Mesendoderm (in vitro differentiated cells): ENCODE measurements at regions not wholly inside any gene's neighbourhood (a gene's known extent, or its start where the extent isn't known, plus 50 kb on each side); places are given as distances from the start of the nearest gene placed in this dataset.

Experiments used
- DNase-seq: peaks from one replicate; pipeline ENCODE4 v3.0.0; 2013
- H2AK5ac ChIP-seq: 2 replicates; pipeline ENCODE4 v1.6.1; 2013; ENCODE audit warnings: low read length, inconsistent platforms
- H2BK120ac ChIP-seq: 2 replicates; pipeline ENCODE4 v1.6.1; 2013; ENCODE audit warnings: low read depth, mild to moderate bottlenecking, low read length, moderate library complexity, mixed read lengths
- H2BK15ac ChIP-seq: replicated peaks from 2 replicates; pipeline ENCODE4 v1.6.1; 2013; ENCODE audit warnings: low read depth, mild to moderate bottlenecking, moderate library complexity
- H2BK5ac ChIP-seq: 2 replicates; pipeline ENCODE4 v1.6.1; 2013; ENCODE audit warnings: low read length, inconsistent platforms
- H3K18ac ChIP-seq: 2 replicates; pipeline ENCODE4 v1.6.1; 2013; ENCODE audit warnings: mild to moderate bottlenecking, low read length, mixed read lengths
- H3K23ac ChIP-seq: one replicate; pipeline ENCODE4 v1.6.1; 2013; ENCODE audit warnings: low read length
- H3K27ac ChIP-seq: 2 replicates; pipeline ENCODE4 v1.5.1; 2013; ENCODE audit warnings: low read depth, mild to moderate bottlenecking, inconsistent platforms, low read length, moderate library complexity
- H3K27me3 ChIP-seq: 2 replicates; pipeline ENCODE4 v1.6.1; 2013; ENCODE audit warnings: low read length, control low read depth, mild to moderate bottlenecking, inconsistent platforms; ENCODE audit not compliant: insufficient read depth, poor library complexity
- H3K36me3 ChIP-seq: 2 replicates; pipeline ENCODE4 v1.6.1; 2013; ENCODE audit warnings: low read length, inconsistent platforms; ENCODE audit not compliant: control insufficient read depth, insufficient read depth
- H3K4ac ChIP-seq: one replicate; pipeline ENCODE4 v1.6.1; 2013; ENCODE audit warnings: low read depth, mild to moderate bottlenecking, low read length, moderate library complexity
- H3K4me1 ChIP-seq: 2 replicates; pipeline ENCODE4 v1.6.1; 2013; ENCODE audit warnings: low read depth, low read length, inconsistent platforms; ENCODE audit not compliant: control insufficient read depth
- H3K4me2 ChIP-seq: 2 replicates; pipeline ENCODE4 v1.6.1; 2013; ENCODE audit warnings: low read length
- H3K4me3 ChIP-seq: 2 replicates; pipeline ENCODE4 v1.5.1; 2013; ENCODE audit warnings: mild to moderate bottlenecking, low read length
- H3K56ac ChIP-seq: one replicate; pipeline ENCODE4 v1.6.1; 2013; ENCODE audit warnings: low read length
- H3K79me1 ChIP-seq: 2 replicates; pipeline ENCODE4 v1.6.1; 2013; ENCODE audit warnings: low read length, inconsistent platforms
- H3K79me2 ChIP-seq: 2 replicates; pipeline ENCODE4 v1.6.1; 2013; ENCODE audit warnings: mild to moderate bottlenecking, low read length; ENCODE audit not compliant: control insufficient read depth, insufficient read depth
- H3K9ac ChIP-seq: 2 replicates; pipeline ENCODE4 v1.6.1; 2013; ENCODE audit warnings: low read length, inconsistent platforms
- H4K5ac ChIP-seq: one replicate; pipeline ENCODE4 v1.6.1; 2013; ENCODE audit warnings: low read length
- H4K8ac ChIP-seq: one replicate; pipeline ENCODE4 v1.6.1; 2013; ENCODE audit warnings: low read depth, mild to moderate bottlenecking, control low read depth, low read length, moderate library complexity
- WGBS: extraction: QIAGEN DNeasy Blood & Tissue Kit; methylation state at CpG from one replicate; pipeline ENCODE4 v1.1.7; 2013; ENCODE audit warnings: low lambda C conversion rate, missing lambda C conversion rate; ENCODE audit not compliant: insufficient coverage; ENCODE audit errors: extremely low coverage; 5-methylcytosine and 5-hydroxymethylcytosine counted together

- H3K9ac ChIP-seq = no peak overlapping the region
- no peak overlapping the region for H4K5ac ChIP-seq
- no peak overlapping the region for H2BK120ac ChIP-seq
- no peak overlapping the region for H3K56ac ChIP-seq
- no peak overlapping the region for H3K18ac ChIP-seq
- H3K79me1 ChIP-seq = no peaks in the 10 kb centered on the region
- DNase-seq = no peak
- H3K4me1 ChIP-seq = no peaks in the 10 kb centered on the region
- H3K79me2 ChIP-seq = no peaks in the 10 kb centered on the region
- H2BK5ac ChIP-seq = no peak overlapping the region
- H3K4me2 ChIP-seq = no peak overlapping the region
- H3K23ac ChIP-seq = no peak overlapping the region
- no peaks in the 10 kb centered on the region for H3K27me3 ChIP-seq
- no peak overlapping the region for H4K8ac ChIP-seq
- no peak overlapping the region for H3K27ac ChIP-seq
- no peak overlapping the region for H2AK5ac ChIP-seq
- no peak overlapping the region for H3K4me3 ChIP-seq
- H3K36me3 ChIP-seq = no peaks in the 10 kb centered on the region
- H3K4ac ChIP-seq = no peak overlapping the region
- 100% methylated on average over 1 of the region's 1 CpG for WGBS
- no peak overlapping the region for H2BK15ac ChIP-seq
Observed at GRCh38 chr12:65623507-65623906, 200.8 kb upstream of the HMGA2 start.

GRCh38 chr12:65624554-65625086 is 199.7 kb upstream of the HMGA2 start:
- Histone ChIP-seq H3K36me3 (no peaks in the 10 kb centered on the region), H3K23ac (no peak overlapping the region), H4K5ac (no peak overlapping the region), H3K27me3 (no peaks in the 10 kb centered on the region), H3K56ac (no peak overlapping the region), H2BK120ac (no peak overlapping the region), H3K4ac (no peak overlapping the region), H2AK5ac (no peak overlapping the region), H3K79me2 (no peaks in the 10 kb centered on the region), H3K79me1 (no peaks in the 10 kb centered on the region), H2BK5ac (no peak overlapping the region), H3K9ac (no peak overlapping the region), H3K18ac (no peak overlapping the region), H4K8ac (no peak overlapping the region), H2BK15ac (no peak overlapping the region), H3K4me1 (no peaks in the 10 kb centered on the region), H3K4me3 (no peak overlapping the region), H3K27ac (no peak overlapping the region), H3K4me2 (no peak overlapping the region)
- DNase-seq = no peak
- no CpG with 5 or more reads among the region's 4 CpGs for WGBS

GRCh38 chr12:65628061-65628460 is 196.2 kb upstream of the HMGA2 start:
- no peak overlapping the region for H2BK120ac ChIP-seq
- no peaks in the 10 kb centered on the region for H3K27me3 ChIP-seq
- no peak overlapping the region for H3K4me3 ChIP-seq
- H4K8ac ChIP-seq = no peak overlapping the region
- H3K27ac ChIP-seq = no peak overlapping the region
- H3K79me2 ChIP-seq = no peaks in the 10 kb centered on the region
- H2AK5ac ChIP-seq = no peak overlapping the region
- DNase-seq = no peak
- no peak overlapping the region for H2BK15ac ChIP-seq
- H3K4me2 ChIP-seq = no peak overlapping the region
- no peak overlapping the region for H3K23ac ChIP-seq
- H3K9ac ChIP-seq = no peak overlapping the region
- no peaks in the 10 kb centered on the region for H3K4me1 ChIP-seq
- no peaks in the 10 kb centered on the region for H3K79me1 ChIP-seq
- no peak overlapping the region for H3K56ac ChIP-seq
- no peak overlapping the region for H3K4ac ChIP-seq
- no peak overlapping the region for H4K5ac ChIP-seq
- H3K36me3 ChIP-seq = no peaks in the 10 kb centered on the region
- no peak overlapping the region for H3K18ac ChIP-seq
- no peak overlapping the region for H2BK5ac ChIP-seq

- no peak overlapping the region for H3K27ac ChIP-seq
- no peaks in the 10 kb centered on the region for H3K4me1 ChIP-seq
- H3K18ac ChIP-seq = no peak overlapping the region
- H2AK5ac ChIP-seq = no peak overlapping the region
- no peak for DNase-seq
- WGBS = no CpG with 5 or more reads among the region's 3 CpGs
- no peak overlapping the region for H3K56ac ChIP-seq
- no peak overlapping the region for H4K8ac ChIP-seq
- H3K4me2 ChIP-seq = no peak overlapping the region
- H3K79me1 ChIP-seq = no peaks in the 10 kb centered on the region
- no peaks in the 10 kb centered on the region for H3K79me2 ChIP-seq
- H3K4me3 ChIP-seq = no peak overlapping the region
- no peak overlapping the region for H3K23ac ChIP-seq
- no peak overlapping the region for H3K4ac ChIP-seq
- no peaks in the 10 kb centered on the region for H3K36me3 ChIP-seq
- H3K27me3 ChIP-seq = no peaks in the 10 kb centered on the region
- no peak overlapping the region for H3K9ac ChIP-seq
- no peak overlapping the region for H2BK120ac ChIP-seq
- H4K5ac ChIP-seq = no peak overlapping the region
- H2BK5ac ChIP-seq = no peak overlapping the region
- H2BK15ac ChIP-seq = no peak overlapping the region
Observed at GRCh38 chr12:65630555-65630954, 193.7 kb upstream of the HMGA2 start.

- DNase-seq = peak; percentile 49
- Histone ChIP-seq H3K4me2 (no peak overlapping the region), H2BK15ac (no peak overlapping the region), H4K5ac (no peak overlapping the region), H3K27ac (no peak overlapping the region), H3K4me1 (no peaks in the 10 kb centered on the region), H2AK5ac (no peak overlapping the region), H2BK5ac (no peak overlapping the region), H2BK120ac (no peak overlapping the region), H3K9ac (no peak overlapping the region), H3K23ac (no peak overlapping the region), H3K79me1 (no peaks in the 10 kb centered on the region), H3K36me3 (no peaks in the 10 kb centered on the region), H3K56ac (no peak overlapping the region), H3K79me2 (no peaks in the 10 kb centered on the region), H3K4me3 (no peak overlapping the region), H3K4ac (no peak overlapping the region), H3K18ac (no peak overlapping the region), H3K27me3 (no peaks in the 10 kb centered on the region), H4K8ac (no peak overlapping the region)
- WGBS = no CpG with 5 or more reads among the region's 8 CpGs
Observed at GRCh38 chr12:65631621-65632111, 192.6 kb upstream of the HMGA2 start.

- no peaks in the 10 kb centered on the region for H3K79me1 ChIP-seq
- no peak overlapping the region for H2BK15ac ChIP-seq
- H3K18ac ChIP-seq = no peak overlapping the region
- no peak overlapping the region for H2BK120ac ChIP-seq
- H3K23ac ChIP-seq = no peak overlapping the region
- H2AK5ac ChIP-seq = no peak overlapping the region
- H3K79me2 ChIP-seq = no peaks in the 10 kb centered on the region
- H2BK5ac ChIP-seq = no peak overlapping the region
- H3K56ac ChIP-seq = no peak overlapping the region
- H3K9ac ChIP-seq = no peak overlapping the region
- no peak overlapping the region for H3K4me2 ChIP-seq
- H4K8ac ChIP-seq = no peak overlapping the region
- WGBS = no CpG with 5 or more reads among the region's 5 CpGs
- H3K4ac ChIP-seq = no peak overlapping the region
- no peaks in the 10 kb centered on the region for H3K4me1 ChIP-seq
- H3K36me3 ChIP-seq = no peaks in the 10 kb centered on the region
- H3K27me3 ChIP-seq = no peaks in the 10 kb centered on the region
- H3K4me3 ChIP-seq = no peak overlapping the region
- no peak overlapping the region for H4K5ac ChIP-seq
- no peak for DNase-seq
- no peak overlapping the region for H3K27ac ChIP-seq
Observed at GRCh38 chr12:65632131-65632855, 192.0 kb upstream of the HMGA2 start.
